Keratinocyte (primary cell): ENCODE measurements at regions not wholly inside any gene's neighbourhood (a gene's known extent, or its start where the extent isn't known, plus 50 kb on each side); places are given as distances from the start of the nearest gene placed in this dataset.

ENCODE experiments used
- DNase-seq: peaks from one replicate; pipeline ENCODE4 v3.0.0-alpha.2; 2011; ENCODE audit warnings: low read depth, missing footprints, low spot score
- FAIRE-seq: peaks from 2 replicates; lab custom pipeline; 2011; peaks lifted over from hg19 to GRCh38; lab: Jason Lieb, UNC
- H2AFZ ChIP-seq: 2 replicates; pipeline ENCODE4 v1.6.0; 2012; ENCODE audit warnings: low read length, control low read depth, inconsistent platforms; ENCODE audit not compliant: control insufficient read depth
- H3K27ac ChIP-seq: 2 replicates; pipeline ENCODE4 v1.5.1; 2011; ENCODE audit warnings: low read length; ENCODE audit not compliant: control insufficient read depth, insufficient read depth
- H3K27me3 ChIP-seq: 3 replicates; pipeline ENCODE4 v1.6.0; 2011; ENCODE audit warnings: low read length; ENCODE audit not compliant: control insufficient read depth, insufficient read depth; ENCODE audit errors: extremely low read depth
- H3K36me3 ChIP-seq, 2 experiments: 2 replicates in 1 of 2; 3 replicates in 1 of 2; pipeline ENCODE4 v1.5.1; 2011; ENCODE audit warnings: low read length in 2 of 2, mild to moderate bottlenecking in 1 of 2; ENCODE audit not compliant: control insufficient read depth in 2 of 2, insufficient read depth in 2 of 2; ENCODE audit errors: extremely low read depth in 1 of 2
- H3K4me1 ChIP-seq: 3 replicates; pipeline ENCODE4 v1.5.1; 2011; ENCODE audit warnings: low read length; ENCODE audit not compliant: control insufficient read depth, insufficient read depth; ENCODE audit errors: extremely low read depth
- H3K4me2 ChIP-seq: 3 replicates; pipeline ENCODE4 v1.6.0; 2011; ENCODE audit warnings: low read depth, low read length; ENCODE audit not compliant: control insufficient read depth, insufficient read depth; ENCODE audit errors: extremely low read depth
- H3K4me3 ChIP-seq, 3 experiments: fragments of 200-600 bp in 1 of 3; sonication (generic) in 1 of 3; 2 replicates in 2 of 3; 3 replicates in 1 of 3; pipeline ENCODE4 v1.5.1; 2011 to 2016; ENCODE audit warnings: low read length in 3 of 3, mild to moderate bottlenecking in 3 of 3, control low read depth in 2 of 3, inconsistent platforms in 1 of 3, low read depth in 1 of 3, mixed read lengths in 1 of 3, mixed run types in 1 of 3, moderate library complexity in 1 of 3; ENCODE audit not compliant: control insufficient read depth in 2 of 3, insufficient read depth in 2 of 3; ENCODE audit errors: extremely low read depth in 1 of 3
- H3K79me2 ChIP-seq: 2 replicates; pipeline ENCODE4 v1.6.0; 2012; ENCODE audit warnings: low read length; ENCODE audit not compliant: control insufficient read depth, insufficient read depth
- H3K9ac ChIP-seq: 3 replicates; pipeline ENCODE4 v1.6.0; 2011; ENCODE audit warnings: low read length; ENCODE audit not compliant: control insufficient read depth, insufficient read depth; ENCODE audit errors: extremely low read depth
- H3K9me1 ChIP-seq: 3 replicates; pipeline ENCODE4 v1.6.0; 2011; ENCODE audit warnings: low read length; ENCODE audit not compliant: control insufficient read depth, insufficient read depth; ENCODE audit errors: extremely low read depth
- H3K9me3 ChIP-seq: 2 replicates; pipeline ENCODE4 v1.5.1; 2012; ENCODE audit warnings: low read depth, low read length; ENCODE audit not compliant: control insufficient read depth
- H4K20me1 ChIP-seq: 3 replicates; pipeline ENCODE4 v1.6.0; 2011; ENCODE audit warnings: low read length; ENCODE audit not compliant: control insufficient read depth, insufficient read depth; ENCODE audit errors: extremely low read depth
- EZH2 ChIP-seq: IDR thresholded peaks from one replicate; pipeline ENCODE4 v1.6.1; 2012; ENCODE audit warnings: inconsistent platforms, mild to moderate bottlenecking, low read length, moderate library complexity
- dilution Hi-C: fragments of 300-500 bp; cut with MboI; formaldehyde crosslinking; loops from one replicate; pipeline ENCODE4 v1.7.0; 2020; ENCODE audit warnings: low sequenced_read_pairs; ENCODE audit not compliant: extremely low pct_ligation_motif_present
- TF ChIP-seq, protein P1 (sequence below), 3 experiments: IDR thresholded peaks in 1 of 3; conservative IDR thresholded peaks in 1 of 3; optimal IDR thresholded peaks in 1 of 3; 2 replicates in 2 of 3; 3 replicates in 1 of 3; pipeline versions ENCODE3 to v1.5.1; 2011; ENCODE audit warnings: low read length in 3 of 3, mild to moderate bottlenecking in 3 of 3, moderate library complexity in 2 of 3, control low read depth in 1 of 3, inconsistent platforms in 1 of 3; ENCODE audit not compliant: insufficient read depth in 2 of 3; ENCODE audit errors: extremely low read depth in 1 of 3

DNA sequence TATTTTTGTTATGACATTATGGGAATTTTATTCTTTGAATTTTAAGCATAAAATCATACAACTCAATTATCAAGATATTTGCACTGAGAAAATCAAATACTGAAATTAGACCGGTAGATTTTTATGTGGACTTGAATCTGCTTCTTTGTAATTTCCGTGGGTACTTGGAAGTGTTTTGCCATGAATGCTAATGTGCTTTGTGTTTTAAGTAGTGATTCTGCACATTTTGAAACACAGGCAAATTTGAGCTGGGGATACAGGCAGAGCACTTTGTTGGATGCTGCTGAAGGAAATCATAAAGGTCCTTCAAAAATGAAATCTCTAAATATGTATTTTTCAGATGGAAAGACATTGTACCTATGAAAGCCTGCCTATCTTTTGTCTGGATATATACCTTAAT, 446.3 kb upstream of the POU3F3 start:
- H3K9ac ChIP-seq = no peak overlapping the region
- H2AFZ ChIP-seq = no peak overlapping the region
- TF ChIP-seq, protein P1, sequence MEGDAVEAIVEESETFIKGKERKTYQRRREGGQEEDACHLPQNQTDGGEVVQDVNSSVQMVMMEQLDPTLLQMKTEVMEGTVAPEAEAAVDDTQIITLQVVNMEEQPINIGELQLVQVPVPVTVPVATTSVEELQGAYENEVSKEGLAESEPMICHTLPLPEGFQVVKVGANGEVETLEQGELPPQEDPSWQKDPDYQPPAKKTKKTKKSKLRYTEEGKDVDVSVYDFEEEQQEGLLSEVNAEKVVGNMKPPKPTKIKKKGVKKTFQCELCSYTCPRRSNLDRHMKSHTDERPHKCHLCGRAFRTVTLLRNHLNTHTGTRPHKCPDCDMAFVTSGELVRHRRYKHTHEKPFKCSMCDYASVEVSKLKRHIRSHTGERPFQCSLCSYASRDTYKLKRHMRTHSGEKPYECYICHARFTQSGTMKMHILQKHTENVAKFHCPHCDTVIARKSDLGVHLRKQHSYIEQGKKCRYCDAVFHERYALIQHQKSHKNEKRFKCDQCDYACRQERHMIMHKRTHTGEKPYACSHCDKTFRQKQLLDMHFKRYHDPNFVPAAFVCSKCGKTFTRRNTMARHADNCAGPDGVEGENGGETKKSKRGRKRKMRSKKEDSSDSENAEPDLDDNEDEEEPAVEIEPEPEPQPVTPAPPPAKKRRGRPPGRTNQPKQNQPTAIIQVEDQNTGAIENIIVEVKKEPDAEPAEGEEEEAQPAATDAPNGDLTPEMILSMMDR (optimal IDR thresholded peaks at IDR 0.05 in 1 of 3, IDR thresholded peaks at IDR 0.05 in 1 of 3, conservative IDR thresholded peaks at IDR 0.05 in 1 of 3; ENCODE audit: extremely low read depth in 1 of 3, insufficient read depth in 2 of 3, low read length in 3 of 3) = no peak
- TF ChIP-seq EZH2 = no peak
- no peaks in the 10 kb centered on the region for H4K20me1 ChIP-seq
- H3K9me1 ChIP-seq = no peaks in the 10 kb centered on the region
- H3K9me3 ChIP-seq = no peaks in the 10 kb centered on the region
- no peaks in the 10 kb centered on the region for H3K27me3 ChIP-seq
- FAIRE-seq (no peak), DNase-seq (no peak)
- no peaks in the 10 kb centered on the region for H3K79me2 ChIP-seq
- H3K4me1 ChIP-seq = no peaks in the 10 kb centered on the region
- no peak overlapping the region for H3K4me3 ChIP-seq
- H3K4me2 ChIP-seq = no peak overlapping the region
- H3K27ac ChIP-seq = no peak overlapping the region
- dilution Hi-C loops = no loop called here
- H3K36me3 ChIP-seq = no peaks in the 10 kb centered on the region

DNA sequence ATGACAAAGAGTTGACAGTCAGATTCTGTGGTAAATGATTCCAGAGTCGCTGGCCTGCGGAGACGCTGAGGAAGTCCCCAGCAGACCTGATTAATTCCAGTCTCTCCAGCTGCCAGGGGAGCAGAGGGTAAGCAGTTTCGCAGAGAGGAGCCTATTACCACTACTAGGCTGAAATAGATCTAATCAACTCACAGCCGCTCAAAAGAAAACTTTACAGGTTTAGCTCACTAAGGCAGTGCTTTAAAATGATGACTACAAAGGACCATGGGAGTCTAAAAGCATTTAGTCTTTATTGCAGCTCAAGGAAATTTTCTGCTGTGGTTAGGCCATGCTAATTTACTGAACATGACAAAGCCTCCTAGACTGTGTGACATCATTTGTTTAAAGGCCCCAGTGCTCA, 445.6 kb upstream of the POU3F3 start:
- TF ChIP-seq, protein P1 (optimal IDR thresholded peaks at IDR 0.05 in 1 of 3, IDR thresholded peaks at IDR 0.05 in 1 of 3, conservative IDR thresholded peaks at IDR 0.05 in 1 of 3; ENCODE audit: extremely low read depth in 1 of 3, insufficient read depth in 2 of 3, low read length in 3 of 3) = no peak
- TF ChIP-seq EZH2 = no peak
- H3K4me2 ChIP-seq = no peak overlapping the region
- H3K4me3 ChIP-seq = no peak overlapping the region
- no peaks in the 10 kb centered on the region for H3K9me1 ChIP-seq
- H4K20me1 ChIP-seq = no peaks in the 10 kb centered on the region
- FAIRE-seq (no peak), DNase-seq (no peak)
- H3K27ac ChIP-seq = no peak overlapping the region
- no peaks in the 10 kb centered on the region for H3K79me2 ChIP-seq
- H3K9ac ChIP-seq = no peak overlapping the region
- H2AFZ ChIP-seq = no peak overlapping the region
- no peaks in the 10 kb centered on the region for H3K27me3 ChIP-seq
- H3K36me3 ChIP-seq = no peaks in the 10 kb centered on the region
- H3K4me1 ChIP-seq = no peaks in the 10 kb centered on the region
- no peaks in the 10 kb centered on the region for H3K9me3 ChIP-seq
- dilution Hi-C loops = no loop called here
